ENCODE measurements at regions not wholly inside any gene's neighbourhood (a gene's known extent, or its start where the extent isn't known, plus 50 kb on each side); places are given as distances from the start of the nearest gene placed in this dataset.

DNA sequence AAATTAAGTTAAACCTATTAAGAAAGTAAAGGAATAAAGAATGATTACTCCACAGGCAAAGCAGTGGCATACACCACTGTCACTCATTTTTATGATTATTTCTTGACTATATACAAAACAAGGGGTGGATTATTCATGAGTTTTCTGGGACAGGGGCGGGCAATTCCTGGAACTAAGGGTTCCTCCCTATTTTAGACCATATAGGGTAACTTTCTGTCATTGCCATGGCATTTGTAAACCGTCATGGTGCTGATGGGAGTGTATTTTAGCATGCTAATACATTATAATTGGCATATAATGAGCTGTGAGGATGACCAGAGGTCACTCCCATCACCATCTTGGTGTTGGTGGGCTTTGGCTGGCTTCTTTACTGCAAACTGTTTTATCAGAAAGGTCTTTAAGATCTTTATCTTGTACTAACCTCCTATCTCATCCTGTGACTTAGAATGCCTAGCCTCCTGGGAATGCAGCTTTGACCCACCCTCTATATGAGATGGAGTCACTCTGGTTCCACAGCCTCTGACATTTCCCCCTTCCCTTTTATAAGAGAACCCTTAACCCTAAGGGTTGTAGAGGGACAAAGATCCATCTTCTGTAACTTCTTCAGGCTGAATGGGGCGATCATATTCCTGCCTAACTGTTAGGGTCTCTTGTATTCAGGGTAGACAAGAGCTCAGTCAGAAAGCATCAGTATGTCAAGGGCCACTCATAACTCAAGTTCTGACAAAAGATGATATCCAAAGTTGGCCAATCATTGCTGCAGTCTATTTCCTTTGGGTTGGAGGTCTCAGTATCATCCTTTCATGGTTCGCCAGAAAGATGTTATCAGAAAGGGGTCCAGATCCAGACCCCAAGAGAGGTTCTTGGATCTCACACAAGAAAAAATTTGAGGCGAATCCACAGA is 79.5 kb upstream of the LIPC start:
- DNase-seq (ENCODE audit: low spot score) = no peak
- TF ChIP-seq, protein P1, sequence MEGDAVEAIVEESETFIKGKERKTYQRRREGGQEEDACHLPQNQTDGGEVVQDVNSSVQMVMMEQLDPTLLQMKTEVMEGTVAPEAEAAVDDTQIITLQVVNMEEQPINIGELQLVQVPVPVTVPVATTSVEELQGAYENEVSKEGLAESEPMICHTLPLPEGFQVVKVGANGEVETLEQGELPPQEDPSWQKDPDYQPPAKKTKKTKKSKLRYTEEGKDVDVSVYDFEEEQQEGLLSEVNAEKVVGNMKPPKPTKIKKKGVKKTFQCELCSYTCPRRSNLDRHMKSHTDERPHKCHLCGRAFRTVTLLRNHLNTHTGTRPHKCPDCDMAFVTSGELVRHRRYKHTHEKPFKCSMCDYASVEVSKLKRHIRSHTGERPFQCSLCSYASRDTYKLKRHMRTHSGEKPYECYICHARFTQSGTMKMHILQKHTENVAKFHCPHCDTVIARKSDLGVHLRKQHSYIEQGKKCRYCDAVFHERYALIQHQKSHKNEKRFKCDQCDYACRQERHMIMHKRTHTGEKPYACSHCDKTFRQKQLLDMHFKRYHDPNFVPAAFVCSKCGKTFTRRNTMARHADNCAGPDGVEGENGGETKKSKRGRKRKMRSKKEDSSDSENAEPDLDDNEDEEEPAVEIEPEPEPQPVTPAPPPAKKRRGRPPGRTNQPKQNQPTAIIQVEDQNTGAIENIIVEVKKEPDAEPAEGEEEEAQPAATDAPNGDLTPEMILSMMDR (IDR thresholded peaks at IDR 0.05; ENCODE audit: extremely low read depth, missing control alignments) = no peak

- TF ChIP-seq, protein P1 (IDR thresholded peaks at IDR 0.05; ENCODE audit: extremely low read depth, missing control alignments) = no peak
- DNase-seq (ENCODE audit: low spot score) = no peak
Observed at GRCh38 chr15:58355382-58355971, 76.3 kb upstream of the LIPC start.

DNA sequence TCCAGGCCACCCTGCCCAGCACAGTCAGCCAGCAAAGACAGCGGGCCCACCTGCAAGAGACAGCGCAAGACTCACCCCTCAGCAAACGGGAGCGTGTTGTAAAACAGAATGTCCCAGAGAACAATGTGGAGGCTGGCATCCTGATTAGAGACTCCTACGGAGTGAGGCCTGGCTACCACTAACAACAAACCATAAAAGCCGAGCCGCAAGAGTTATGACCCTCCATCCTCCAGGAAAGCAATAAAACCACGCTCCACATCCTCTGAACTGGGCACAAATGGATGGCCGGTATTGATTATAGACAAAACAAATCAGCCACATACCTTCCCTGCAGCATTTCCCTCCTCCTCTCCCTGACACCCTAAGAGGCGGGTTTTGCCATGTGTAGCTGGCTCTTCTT is 75.8 kb upstream of the LIPC start:
- no peak for DNase-seq (ENCODE audit: low spot score)
- TF ChIP-seq, protein P1 (IDR thresholded peaks at IDR 0.05; ENCODE audit: extremely low read depth, missing control alignments) = no peak

GRCh38 chr15:58357529-58358476 is 74.0 kb upstream of the LIPC start:
- no peak for DNase-seq (ENCODE audit: low spot score)
- TF ChIP-seq, protein P1 (IDR thresholded peaks at IDR 0.05; ENCODE audit: extremely low read depth, missing control alignments) = no peak

GRCh38 chr15:58360421-58361090 is 71.2 kb upstream of the LIPC start:
- TF ChIP-seq, protein P1 (IDR thresholded peaks at IDR 0.05; ENCODE audit: extremely low read depth, missing control alignments) = no peak
- DNase-seq (ENCODE audit: low spot score) = no peak

- no peak for DNase-seq (ENCODE audit: low spot score)
Observed at GRCh38 chr15:58361273-58361759, 70.5 kb upstream of the LIPC start.

More at GRCh38 chr15:58361273-58361759, 70.5 kb upstream of the LIPC start:
- TF ChIP-seq, protein P1 (IDR thresholded peaks at IDR 0.05; ENCODE audit: extremely low read depth, missing control alignments) = no peak
